KMS-11 (cell line): ENCODE measurements at regions not wholly inside any gene's neighbourhood (a gene's known extent, or its start where the extent isn't known, plus 50 kb on each side); places are given as distances from the start of the nearest gene placed in this dataset.
A peak's percentile ranks its signal among the peaks of the same experiment; 100 is the strongest.

Experiments used
- H2AFZ ChIP-seq: fragments of 200-600 bp; sonication (generic); 2 replicates; pipeline ENCODE4 v1.6.1; 2016; ENCODE audit warnings: antibody characterized with exemption, mixed run types, low read depth
- H3K27ac ChIP-seq: fragments of 200-600 bp; sonication (generic); 2 replicates; pipeline ENCODE4 v1.6.1; 2016; ENCODE audit warnings: mild to moderate bottlenecking, mixed run types
- H3K27me3 ChIP-seq: fragments of 200-600 bp; sonication (generic); 2 replicates; pipeline ENCODE4 v1.6.1; 2017; ENCODE audit warnings: mild to moderate bottlenecking, low read depth, mixed run types, moderate library complexity; ENCODE audit not compliant: insufficient read depth
- H3K36me3 ChIP-seq: fragments of 200-600 bp; sonication (generic); 2 replicates; pipeline ENCODE4 v1.6.1; 2017; ENCODE audit warnings: mild to moderate bottlenecking, mixed run types; ENCODE audit not compliant: insufficient read depth
- H3K4me1 ChIP-seq: fragments of 200-600 bp; sonication (generic); 2 replicates; pipeline ENCODE4 v1.6.1; 2016; ENCODE audit warnings: mild to moderate bottlenecking, low read depth, mixed run types; ENCODE audit not compliant: poor library complexity, severe bottlenecking
- H3K4me2 ChIP-seq: fragments of 200-600 bp; sonication (generic); 2 replicates; pipeline ENCODE4 v1.7.0; 2016; ENCODE audit warnings: mild to moderate bottlenecking, mixed run types
- H3K4me3 ChIP-seq: fragments of 200-600 bp; sonication (generic); IDR thresholded peaks from 2 replicates; pipeline ENCODE4 v1.6.1; 2017; ENCODE audit warnings: low read depth, low read length, mixed read lengths; ENCODE audit not compliant: insufficient read depth
- H3K79me2 ChIP-seq: fragments of 200-600 bp; sonication (generic); 2 replicates; pipeline ENCODE4 v1.6.1; 2016; ENCODE audit warnings: low read depth, mixed run types; ENCODE audit not compliant: insufficient read depth
- H3K9ac ChIP-seq: fragments of 200-600 bp; sonication (generic); 2 replicates; pipeline ENCODE4 v1.6.1; 2016; ENCODE audit warnings: mild to moderate bottlenecking, mixed run types
- H4K20me1 ChIP-seq: fragments of 200-600 bp; sonication (generic); 2 replicates; pipeline ENCODE4 v1.6.1; 2016; ENCODE audit warnings: mild to moderate bottlenecking, mixed run types; ENCODE audit not compliant: insufficient read depth
- CTCF ChIP-seq: fragments of 200-600 bp; sonication (generic); conservative IDR thresholded peaks from 2 replicates; pipeline ENCODE4 v1.6.1; 2017; ENCODE audit warnings: low read depth, mild to moderate bottlenecking, antibody characterized with exemption, low read length, moderate library complexity, mixed read lengths

- H4K20me1 ChIP-seq: no peaks in the 10 kb centered on the region
- no peak overlapping the region for H3K4me3 ChIP-seq
- peaks cover 5% of the 10 kb centered on the region for H3K4me1 ChIP-seq
- no peaks in the 10 kb centered on the region for H3K36me3 ChIP-seq
- H3K9ac ChIP-seq: no peak overlapping the region
- no peak for TF ChIP-seq CTCF
- no peak overlapping the region for H3K27ac ChIP-seq
- H3K79me2 ChIP-seq: no peaks in the 10 kb centered on the region
- H3K4me2 ChIP-seq: no peak overlapping the region
- no peak overlapping the region; the same call in 1 of the 2 replicates for H2AFZ ChIP-seq
- H3K27me3 ChIP-seq: no peaks in the 10 kb centered on the region
Measured at GRCh38 chr2:38509947-38510326, 92.8 kb downstream of the HNRNPLL start.

GRCh38 chr2:38509314-38509946 lies 93.3 kb downstream of the HNRNPLL start:
- Histone ChIP-seq H3K36me3 (no peaks in the 10 kb centered on the region), H2AFZ (no peak overlapping the region; the same call in 1 of the 2 replicates)

GRCh38 chr2:38508311-38509039 lies 94.3 kb downstream of the HNRNPLL start:
- Histone ChIP-seq H3K4me2 (no peak overlapping the region; the same call in 1 of the 2 replicates), H3K4me3 (no peak overlapping the region), H2AFZ (peak overlapping the region; percentile 45), H3K4me1 (peaks cover 5% of the 10 kb centered on the region), H3K36me3 (no peaks in the 10 kb centered on the region), H3K27me3 (no peaks in the 10 kb centered on the region), H4K20me1 (no peaks in the 10 kb centered on the region), H3K9ac (no peak overlapping the region), H3K27ac (no peak overlapping the region), H3K79me2 (no peaks in the 10 kb centered on the region)
- peak; percentile 92 for TF ChIP-seq CTCF

More at GRCh38 chr2:38509314-38509946, 93.3 kb downstream of the HNRNPLL start:
- H3K27ac ChIP-seq: no peak overlapping the region
- no peak overlapping the region for H3K9ac ChIP-seq
- no peaks in the 10 kb centered on the region for H3K79me2 ChIP-seq
- H3K27me3 ChIP-seq: no peaks in the 10 kb centered on the region
- no peak overlapping the region for H3K4me2 ChIP-seq
- no peaks in the 10 kb centered on the region for H4K20me1 ChIP-seq
- no peak overlapping the region for H3K4me3 ChIP-seq
- peaks cover 5% of the 10 kb centered on the region for H3K4me1 ChIP-seq
- no peak for TF ChIP-seq CTCF

GRCh38 chr2:38507712-38508111 lies 95.0 kb downstream of the HNRNPLL start:
- peaks cover 5% of the 10 kb centered on the region for H3K4me1 ChIP-seq
- H2AFZ ChIP-seq: no peak overlapping the region
- H3K4me2 ChIP-seq: no peak overlapping the region
- H3K27ac ChIP-seq: no peak overlapping the region
- TF ChIP-seq CTCF: no peak
- no peaks in the 10 kb centered on the region for H3K27me3 ChIP-seq
- H3K9ac ChIP-seq: no peak overlapping the region
- no peaks in the 10 kb centered on the region for H4K20me1 ChIP-seq
- H3K79me2 ChIP-seq: no peaks in the 10 kb centered on the region
- H3K36me3 ChIP-seq: no peaks in the 10 kb centered on the region
- H3K4me3 ChIP-seq: no peak overlapping the region
